ENCODE measurements at regions not wholly inside any gene's neighbourhood (a gene's known extent, or its start where the extent isn't known, plus 50 kb on each side); places are given as distances from the start of the nearest gene placed in this dataset.

DNA sequence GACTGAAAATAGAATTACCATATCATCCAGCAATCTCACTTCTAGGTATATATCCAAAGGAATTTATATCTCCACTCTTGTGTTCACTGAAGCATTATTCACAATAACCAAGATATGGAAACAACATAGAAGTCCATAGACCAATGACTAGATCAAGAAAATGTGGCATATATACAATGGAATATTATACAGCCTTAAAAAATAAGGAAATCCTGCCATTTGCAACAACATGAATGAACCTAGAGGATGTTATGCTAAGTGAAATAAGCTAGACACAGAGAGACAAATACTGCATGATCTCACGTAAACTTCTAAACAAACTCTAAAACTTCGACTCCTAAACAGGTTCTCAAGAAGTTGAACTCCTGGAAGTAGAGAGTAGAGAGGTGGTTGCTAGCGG, 254.5 kb downstream of the SKIDA1 start:
- intact Hi-C loops (cut with micrococcal nuclease; ENCODE audit: unreplicated experiment), result loop anchor here (1.0 to 10.0 kb wide), 5 partner anchors 77 to 1714 kb away; no protein-coding TSS in a partner anchor
- Histone ChIP-seq H3K27ac (no peak overlapping the region), H3F3A (ENCODE audit: insufficient read depth, low read depth) (peaks cover 16% of the 10 kb centered on the region; the same call in 1 of the 2 replicates), H3K27me3 (ENCODE audit: insufficient read depth, low read depth) (no peaks in the 10 kb centered on the region), H3K4me1 (replicated peaks; ENCODE audit: insufficient read depth) (peaks cover 22% of the 10 kb centered on the region), H2AFZ (no peak overlapping the region), H3K79me2 (ENCODE audit: low read depth) (no peaks in the 10 kb centered on the region), H3K4me3 (no peak overlapping the region), H3K4me2 (no peak overlapping the region), H3K36me3 (ENCODE audit: low read depth) (no peaks in the 10 kb centered on the region), H3K9me2 (ENCODE audit: insufficient read depth) (no peaks in the 10 kb centered on the region), H4K20me1 (ENCODE audit: insufficient read depth) (no peaks in the 10 kb centered on the region), H3K9me3 (ENCODE audit: insufficient read depth, low read depth) (no peaks in the 10 kb centered on the region)
- no TSS peak for BruUV-seq (replicated peaks)
- ChIA-PET POLR2A (ENCODE audit: unreplicated experiment) (no interaction called here), CTCF (interaction anchor here (0.6 kb wide), 1 partner anchor 1858 kb away, joined by 7 read pairs; no protein-coding TSS in a partner anchor)
- TF ChIP-seq, protein P1, sequence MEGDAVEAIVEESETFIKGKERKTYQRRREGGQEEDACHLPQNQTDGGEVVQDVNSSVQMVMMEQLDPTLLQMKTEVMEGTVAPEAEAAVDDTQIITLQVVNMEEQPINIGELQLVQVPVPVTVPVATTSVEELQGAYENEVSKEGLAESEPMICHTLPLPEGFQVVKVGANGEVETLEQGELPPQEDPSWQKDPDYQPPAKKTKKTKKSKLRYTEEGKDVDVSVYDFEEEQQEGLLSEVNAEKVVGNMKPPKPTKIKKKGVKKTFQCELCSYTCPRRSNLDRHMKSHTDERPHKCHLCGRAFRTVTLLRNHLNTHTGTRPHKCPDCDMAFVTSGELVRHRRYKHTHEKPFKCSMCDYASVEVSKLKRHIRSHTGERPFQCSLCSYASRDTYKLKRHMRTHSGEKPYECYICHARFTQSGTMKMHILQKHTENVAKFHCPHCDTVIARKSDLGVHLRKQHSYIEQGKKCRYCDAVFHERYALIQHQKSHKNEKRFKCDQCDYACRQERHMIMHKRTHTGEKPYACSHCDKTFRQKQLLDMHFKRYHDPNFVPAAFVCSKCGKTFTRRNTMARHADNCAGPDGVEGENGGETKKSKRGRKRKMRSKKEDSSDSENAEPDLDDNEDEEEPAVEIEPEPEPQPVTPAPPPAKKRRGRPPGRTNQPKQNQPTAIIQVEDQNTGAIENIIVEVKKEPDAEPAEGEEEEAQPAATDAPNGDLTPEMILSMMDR (conservative IDR thresholded peaks at IDR 0.05), result no peak
- TF ChIP-seq EZH2 (IDR thresholded peaks at IDR 0.05; ENCODE audit: low read depth), result no peak
- DNase-seq, result no peak

DNA sequence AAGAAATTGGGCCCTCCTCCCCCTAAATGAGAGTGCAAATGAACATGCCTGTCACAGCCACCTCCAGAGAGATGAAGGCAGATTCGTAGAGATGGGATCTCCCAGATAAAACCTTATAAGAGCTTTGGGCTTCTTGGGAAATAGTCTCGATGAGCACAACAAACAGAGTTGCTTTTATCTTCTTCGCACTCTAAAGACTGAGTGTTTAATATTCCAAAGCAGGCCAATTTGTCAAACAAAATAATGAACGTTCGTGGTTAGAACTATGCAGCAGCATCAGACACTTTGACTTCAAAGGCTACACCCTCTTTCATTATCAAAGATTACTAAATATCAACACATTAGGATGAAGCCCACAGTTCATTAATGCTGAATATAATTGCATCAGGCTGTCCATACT, 256.2 kb downstream of the SKIDA1 start:
- BruUV-seq (replicated peaks), result no TSS peak
- POLR2A ChIA-PET (ENCODE audit: unreplicated experiment), result no interaction called here
- H3K27me3 ChIP-seq (ENCODE audit: insufficient read depth, low read depth), result no peaks in the 10 kb centered on the region
- no peak for DNase-seq
- intact Hi-C loops (cut with micrococcal nuclease; ENCODE audit: unreplicated experiment), result loop anchor here (1.0 to 5.0 kb wide), 2 partner anchors 95 to 277 kb away; no protein-coding TSS in a partner anchor
- peaks cover 36% of the 10 kb centered on the region for H3K4me1 ChIP-seq (replicated peaks; ENCODE audit: insufficient read depth)
- H3K4me3 ChIP-seq, result no peak overlapping the region
- no peak for TF ChIP-seq EZH2 (IDR thresholded peaks at IDR 0.05; ENCODE audit: low read depth)
- TF ChIP-seq, protein P1 (conservative IDR thresholded peaks at IDR 0.05), result no peak
- H3F3A ChIP-seq (ENCODE audit: insufficient read depth, low read depth), result peaks cover 18% of the 10 kb centered on the region; the same call in 1 of the 2 replicates
- H3K27ac ChIP-seq, result no peak overlapping the region
- no peaks in the 10 kb centered on the region for H3K9me3 ChIP-seq (ENCODE audit: insufficient read depth, low read depth)
- no peaks in the 10 kb centered on the region for H3K79me2 ChIP-seq (ENCODE audit: low read depth)
- H3K9me2 ChIP-seq (ENCODE audit: insufficient read depth), result no peaks in the 10 kb centered on the region
- no peak overlapping the region for H3K4me2 ChIP-seq
- no peaks in the 10 kb centered on the region for H4K20me1 ChIP-seq (ENCODE audit: insufficient read depth)
- H2AFZ ChIP-seq, result no peak overlapping the region
- CTCF ChIA-PET, result interaction anchor here (0.5 kb wide), 1 partner anchor 159 kb away, joined by 3 read pairs; no protein-coding TSS in a partner anchor
- H3K36me3 ChIP-seq (ENCODE audit: low read depth), result no peaks in the 10 kb centered on the region

DNA sequence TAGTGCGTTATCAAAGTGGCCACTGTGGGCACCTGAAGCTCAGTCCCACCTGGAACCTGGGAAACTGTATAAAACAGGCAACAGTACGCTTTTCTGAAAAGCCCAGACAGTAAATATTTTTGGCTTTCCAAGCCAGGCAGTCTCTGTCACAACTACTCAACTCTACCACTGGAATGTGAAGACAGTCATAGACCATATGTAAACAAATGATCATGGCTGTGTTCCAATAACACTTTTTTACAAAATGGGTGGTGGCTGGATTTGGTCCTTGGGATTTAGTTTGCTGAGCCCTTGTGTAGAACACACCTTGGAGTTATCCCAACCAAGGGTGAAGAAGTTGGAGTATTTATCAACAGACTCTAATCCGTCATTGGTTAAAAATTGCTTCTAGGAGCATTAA, 259.9 kb downstream of the SKIDA1 start:
- H3K4me3 ChIP-seq, result no peak overlapping the region
- no peaks in the 10 kb centered on the region for H4K20me1 ChIP-seq (ENCODE audit: insufficient read depth)
- no peaks in the 10 kb centered on the region for H3K9me2 ChIP-seq (ENCODE audit: insufficient read depth)
- intact Hi-C loops (cut with micrococcal nuclease; ENCODE audit: unreplicated experiment), result loop anchor here (1.0 to 5.0 kb wide), 5 partner anchors 27 to 273 kb away; no protein-coding TSS in a partner anchor
- DNase-seq, result peak; percentile 31 to 85
- no peaks in the 10 kb centered on the region for H3K79me2 ChIP-seq (ENCODE audit: low read depth)
- no peaks in the 10 kb centered on the region for H3K27me3 ChIP-seq (ENCODE audit: insufficient read depth, low read depth)
- TF ChIP-seq, protein P1 (conservative IDR thresholded peaks at IDR 0.05), result no peak
- no peak for TF ChIP-seq EZH2 (IDR thresholded peaks at IDR 0.05; ENCODE audit: low read depth)
- peaks cover 24% of the 10 kb centered on the region for H3K4me1 ChIP-seq (replicated peaks; ENCODE audit: insufficient read depth)
- no peaks in the 10 kb centered on the region for H3K36me3 ChIP-seq (ENCODE audit: low read depth)
- peak overlapping the region; percentile 61 for H3K27ac ChIP-seq
- no peak overlapping the region for H2AFZ ChIP-seq
- H3K4me2 ChIP-seq, result peak overlapping the region; percentile 57
- ChIA-PET POLR2A (ENCODE audit: unreplicated experiment) (no interaction called here), CTCF (no interaction called here)
- H3K9me3 ChIP-seq (ENCODE audit: insufficient read depth, low read depth), result no peaks in the 10 kb centered on the region
- H3F3A ChIP-seq (ENCODE audit: insufficient read depth, low read depth), result 0 out of 2 replicates have a peak, but pooled peaks cover 3% of the 10 kb centered on the region
- no TSS peak for BruUV-seq (replicated peaks)
